OCI-LY1 (cell line): ENCODE measurements at regions not wholly inside any gene's neighbourhood (a gene's known extent, or its start where the extent isn't known, plus 50 kb on each side); places are given as distances from the start of the nearest gene placed in this dataset.
"Not testable (repeated sequence)": the region's sequence is repeated elsewhere in the genome, so short reads cannot be mapped to it uniquely, and the experiment has no call there.

Source experiments
- H2AFZ ChIP-seq: fragments of 200-600 bp; sonication (generic), shearing (Covaris generic); 2 replicates; pipeline ENCODE4 v1.6.0; 2014; ENCODE audit warnings: antibody characterized with exemption, mild to moderate bottlenecking, low read length
- H3F3A ChIP-seq: fragments of 200-600 bp; sonication (generic), shearing (Covaris generic); 2 replicates; pipeline ENCODE4 v1.6.0; 2014; ENCODE audit warnings: mild to moderate bottlenecking, antibody characterized with exemption, low read length, moderate library complexity; ENCODE audit not compliant: insufficient read depth
- H3K27ac ChIP-seq: fragments of 200-600 bp; sonication (generic); 2 replicates; pipeline ENCODE4 v1.5.1; 2014; ENCODE audit warnings: low read length, mixed run types, mild to moderate bottlenecking, low read depth; ENCODE audit not compliant: poor library complexity, severe bottlenecking
- H3K27me3 ChIP-seq: fragments of 200-600 bp; sonication (generic); 2 replicates; pipeline ENCODE4 v1.6.0; 2014; ENCODE audit warnings: antibody characterized with exemption, mild to moderate bottlenecking, low read length, moderate library complexity; ENCODE audit not compliant: insufficient read depth
- H3K36me3 ChIP-seq: fragments of 200-600 bp; sonication (generic); 2 replicates; pipeline ENCODE4 v1.6.1; 2014; ENCODE audit warnings: mild to moderate bottlenecking, antibody characterized with exemption, low read length, moderate library complexity, mixed read lengths; ENCODE audit not compliant: insufficient read depth
- H3K4me1 ChIP-seq: fragments of 200-600 bp; sonication (generic); 2 replicates; pipeline ENCODE4 v1.5.1; 2014; ENCODE audit warnings: mild to moderate bottlenecking, low read length, moderate library complexity; ENCODE audit not compliant: insufficient read depth, severe bottlenecking
- H3K4me2 ChIP-seq: fragments of 200-600 bp; sonication (generic), shearing (Covaris generic); 2 replicates; pipeline ENCODE4 v1.6.1; 2014; ENCODE audit warnings: low read length
- H3K4me3 ChIP-seq: fragments of 200-600 bp; sonication (generic); 2 replicates; pipeline ENCODE4 v1.5.1; 2014; ENCODE audit warnings: low read length, low read depth, mild to moderate bottlenecking, mixed read lengths; ENCODE audit not compliant: poor library complexity, severe bottlenecking
- H3K79me2 ChIP-seq: fragments of 200-600 bp; shearing (Covaris generic); 2 replicates; pipeline ENCODE4 v1.6.1; 2016; ENCODE audit warnings: mixed run types, low read length, mixed read lengths; ENCODE audit not compliant: insufficient read depth
- H3K9ac ChIP-seq: fragments of 200-600 bp; sonication (generic), shearing (Covaris generic); 2 replicates; pipeline ENCODE4 v1.6.1; 2014; ENCODE audit warnings: mild to moderate bottlenecking, low read length, mixed read lengths
- H3K9me2 ChIP-seq: fragments of 200-600 bp; sonication (generic), shearing (Covaris generic); 2 replicates; pipeline ENCODE4 v1.6.1; 2014; ENCODE audit warnings: low read depth, mild to moderate bottlenecking, low read length, mixed read lengths
- H3K9me3 ChIP-seq: fragments of 200-600 bp; shearing (Covaris generic); 2 replicates; pipeline ENCODE4 v1.6.1; 2014; ENCODE audit warnings: low read length, mixed read lengths
- H4K20me1 ChIP-seq: fragments of 200-600 bp; sonication (generic), shearing (Covaris generic); 2 replicates; pipeline ENCODE4 v1.6.0; 2016; ENCODE audit warnings: mild to moderate bottlenecking, low read length; ENCODE audit not compliant: insufficient read depth
- EZH2 ChIP-seq: fragments of 200-600 bp; sonication (generic), shearing (Covaris generic); IDR thresholded peaks from 2 replicates; pipeline ENCODE4 v1.8.0; 2017; ENCODE audit warnings: borderline replicate concordance, mixed run types, mild to moderate bottlenecking, antibody characterized with exemption, low read length, moderate library complexity, mixed read lengths
- TF ChIP-seq, protein P1 (sequence below): fragments of 200-600 bp; sonication (generic), shearing (Covaris generic); IDR thresholded peaks from 2 replicates; pipeline ENCODE4 v1.5.1; 2017; ENCODE audit warnings: mild to moderate bottlenecking, antibody characterized with exemption, low read length, moderate library complexity, mixed read lengths

GRCh38 chr3:87546216-87546615 is 269.8 kb upstream of the POU1F1 start:
- H3K9me2 ChIP-seq, result no peaks in the 10 kb centered on the region
- no peaks in the 10 kb centered on the region for H4K20me1 ChIP-seq
- H3K27me3 ChIP-seq, result no peaks in the 10 kb centered on the region
- no peak overlapping the region for H3K9ac ChIP-seq
- H3F3A ChIP-seq, result no peaks in the 10 kb centered on the region
- H3K4me3 ChIP-seq, result no peak overlapping the region
- H3K9me3 ChIP-seq, result no peaks in the 10 kb centered on the region
- H3K36me3 ChIP-seq, result no peaks in the 10 kb centered on the region
- H3K27ac ChIP-seq, result no peak overlapping the region
- H3K79me2 ChIP-seq, result no peaks in the 10 kb centered on the region
- H3K4me2 ChIP-seq, result no peak overlapping the region
- TF ChIP-seq, protein P1, sequence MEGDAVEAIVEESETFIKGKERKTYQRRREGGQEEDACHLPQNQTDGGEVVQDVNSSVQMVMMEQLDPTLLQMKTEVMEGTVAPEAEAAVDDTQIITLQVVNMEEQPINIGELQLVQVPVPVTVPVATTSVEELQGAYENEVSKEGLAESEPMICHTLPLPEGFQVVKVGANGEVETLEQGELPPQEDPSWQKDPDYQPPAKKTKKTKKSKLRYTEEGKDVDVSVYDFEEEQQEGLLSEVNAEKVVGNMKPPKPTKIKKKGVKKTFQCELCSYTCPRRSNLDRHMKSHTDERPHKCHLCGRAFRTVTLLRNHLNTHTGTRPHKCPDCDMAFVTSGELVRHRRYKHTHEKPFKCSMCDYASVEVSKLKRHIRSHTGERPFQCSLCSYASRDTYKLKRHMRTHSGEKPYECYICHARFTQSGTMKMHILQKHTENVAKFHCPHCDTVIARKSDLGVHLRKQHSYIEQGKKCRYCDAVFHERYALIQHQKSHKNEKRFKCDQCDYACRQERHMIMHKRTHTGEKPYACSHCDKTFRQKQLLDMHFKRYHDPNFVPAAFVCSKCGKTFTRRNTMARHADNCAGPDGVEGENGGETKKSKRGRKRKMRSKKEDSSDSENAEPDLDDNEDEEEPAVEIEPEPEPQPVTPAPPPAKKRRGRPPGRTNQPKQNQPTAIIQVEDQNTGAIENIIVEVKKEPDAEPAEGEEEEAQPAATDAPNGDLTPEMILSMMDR, result no peak
- TF ChIP-seq EZH2, result no peak
- no peak overlapping the region for H2AFZ ChIP-seq
- H3K4me1 ChIP-seq, result no peaks in the 10 kb centered on the region

- not testable (repeated sequence) for H3K4me3 ChIP-seq, H3K27me3 ChIP-seq, H3K79me2 ChIP-seq, H2AFZ ChIP-seq, H3K9me2 ChIP-seq, H3K9me3 ChIP-seq, H4K20me1 ChIP-seq, H3K9ac ChIP-seq, H3K4me2 ChIP-seq, H3K27ac ChIP-seq, H3K36me3 ChIP-seq, H3K4me1 ChIP-seq, H3F3A ChIP-seq
Measured at GRCh38 chr3:87543408-87543807, 267.0 kb upstream of the POU1F1 start.

- no peak overlapping the region for H2AFZ ChIP-seq
- no peak for TF ChIP-seq EZH2
Measured at GRCh38 chr3:87541723-87542122, 265.3 kb upstream of the POU1F1 start.

GRCh38 chr3:87538722-87539121 is 262.3 kb upstream of the POU1F1 start:
- not testable (repeated sequence) for H3K79me2 ChIP-seq, H4K20me1 ChIP-seq, H3K4me1 ChIP-seq, H3K9me2 ChIP-seq, H3K4me3 ChIP-seq, H3F3A ChIP-seq, H3K27me3 ChIP-seq, H3K4me2 ChIP-seq, H3K36me3 ChIP-seq, H3K9ac ChIP-seq, H3K27ac ChIP-seq, H3K9me3 ChIP-seq, H2AFZ ChIP-seq

More at GRCh38 chr3:87541723-87542122, 265.3 kb upstream of the POU1F1 start:
- H3K27me3 ChIP-seq, result no peaks in the 10 kb centered on the region
- H3F3A ChIP-seq, result no peaks in the 10 kb centered on the region
- H3K79me2 ChIP-seq, result no peaks in the 10 kb centered on the region
- H4K20me1 ChIP-seq, result no peaks in the 10 kb centered on the region
- no peak overlapping the region for H3K9ac ChIP-seq
- H3K4me3 ChIP-seq, result no peak overlapping the region
- H3K36me3 ChIP-seq, result no peaks in the 10 kb centered on the region
- no peak overlapping the region for H3K4me2 ChIP-seq
- H3K9me3 ChIP-seq, result no peaks in the 10 kb centered on the region
- H3K9me2 ChIP-seq, result no peaks in the 10 kb centered on the region
- H3K27ac ChIP-seq, result no peak overlapping the region
- H3K4me1 ChIP-seq, result no peaks in the 10 kb centered on the region

DNA sequence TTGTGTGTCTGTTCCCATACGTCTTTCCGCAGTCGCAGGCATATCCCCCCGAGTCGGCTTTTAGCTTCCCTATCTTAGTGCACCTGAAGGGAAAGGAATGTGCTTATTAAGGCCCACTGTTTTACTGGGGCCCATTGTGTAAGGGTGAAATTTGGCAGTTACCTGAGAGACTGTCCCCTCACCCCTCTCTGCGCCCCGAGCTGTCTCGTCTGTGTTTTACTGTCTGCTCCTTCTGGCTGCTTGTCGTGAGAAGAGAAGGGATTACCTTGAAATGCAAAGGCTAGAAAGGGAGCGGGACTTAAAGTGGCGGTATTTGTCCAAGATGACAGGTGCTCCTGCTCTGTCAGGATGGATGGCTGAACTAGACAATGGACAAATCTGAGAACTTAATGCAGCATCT is 233.0 kb upstream of the POU1F1 start:
- Histone ChIP-seq H3K9me2 (no peaks in the 10 kb centered on the region), H3K9ac (no peak overlapping the region), H4K20me1 (no peaks in the 10 kb centered on the region), H3K4me2 (no peak overlapping the region), H3K79me2 (no peaks in the 10 kb centered on the region), H3K27me3 (no peaks in the 10 kb centered on the region), H3K36me3 (no peaks in the 10 kb centered on the region), H2AFZ (no peak overlapping the region), H3K9me3 (no peaks in the 10 kb centered on the region), H3K4me1 (no peaks in the 10 kb centered on the region), H3F3A (no peaks in the 10 kb centered on the region), H3K27ac (no peak overlapping the region), H3K4me3 (no peak overlapping the region)
- TF ChIP-seq, protein P1, result no peak
- no peak for TF ChIP-seq EZH2
